ENCODE measurements at regions not wholly inside any gene's neighbourhood (a gene's known extent, or its start where the extent isn't known, plus 50 kb on each side); places are given as distances from the start of the nearest gene placed in this dataset.

- no peaks in the 10 kb centered on the region for H3K79me2 ChIP-seq (ENCODE audit: control insufficient read depth, insufficient read depth, low read length, unreplicated experiment)
- no peaks in the 10 kb centered on the region for H3K27me3 ChIP-seq (ENCODE audit: insufficient read depth, low read length)
- H2AFZ ChIP-seq (ENCODE audit: low read length, unreplicated experiment) = no peak overlapping the region
- H3K36me3 ChIP-seq (ENCODE audit: insufficient read depth, low read length) = no peaks in the 10 kb centered on the region
- H3K27ac ChIP-seq (ENCODE audit: low read depth, low read length) = no peak overlapping the region
- H3K4me1 ChIP-seq (ENCODE audit: control insufficient read depth, insufficient read depth, low read length, unreplicated experiment) = peaks cover 24% of the 10 kb centered on the region
- no peak overlapping the region for H3K4me3 ChIP-seq (ENCODE audit: low read depth, low read length)
These were observed 314.0 kb upstream of the JAG1 start for GRCh38 chr20:10987651-10988383.

GRCh38 chr20:10990625-10991382, 317.0 kb upstream of the JAG1 start:
- no peaks in the 10 kb centered on the region for H3K27me3 ChIP-seq (ENCODE audit: insufficient read depth, low read length)
- H3K27ac ChIP-seq (ENCODE audit: low read depth, low read length) = no peak overlapping the region
- no peak overlapping the region for H2AFZ ChIP-seq (ENCODE audit: low read length, unreplicated experiment)
- no peaks in the 10 kb centered on the region for H3K36me3 ChIP-seq (ENCODE audit: insufficient read depth, low read length)
- peaks cover 16% of the 10 kb centered on the region for H3K4me1 ChIP-seq (ENCODE audit: control insufficient read depth, insufficient read depth, low read length, unreplicated experiment)
- H3K4me3 ChIP-seq (ENCODE audit: low read depth, low read length) = no peak overlapping the region
- no peaks in the 10 kb centered on the region for H3K79me2 ChIP-seq (ENCODE audit: control insufficient read depth, insufficient read depth, low read length, unreplicated experiment)

- H3K27ac ChIP-seq (ENCODE audit: low read depth, low read length) = no peak overlapping the region
- H3K27me3 ChIP-seq (ENCODE audit: insufficient read depth, low read length) = no peaks in the 10 kb centered on the region
- H3K4me1 ChIP-seq (ENCODE audit: control insufficient read depth, insufficient read depth, low read length, unreplicated experiment) = peaks cover 12% of the 10 kb centered on the region
- H3K36me3 ChIP-seq (ENCODE audit: insufficient read depth, low read length) = no peaks in the 10 kb centered on the region
- H3K4me3 ChIP-seq (ENCODE audit: low read depth, low read length) = no peak overlapping the region
- H3K79me2 ChIP-seq (ENCODE audit: control insufficient read depth, insufficient read depth, low read length, unreplicated experiment) = no peaks in the 10 kb centered on the region
- peak overlapping the region; percentile 40 for H2AFZ ChIP-seq (ENCODE audit: low read length, unreplicated experiment)
These were observed 318.9 kb upstream of the JAG1 start for GRCh38 chr20:10992731-10993130.

GRCh38 chr20:10994991-10995700, 321.3 kb upstream of the JAG1 start:
- peaks cover 12% of the 10 kb centered on the region for H3K4me1 ChIP-seq (ENCODE audit: control insufficient read depth, insufficient read depth, low read length, unreplicated experiment)
- no peaks in the 10 kb centered on the region for H3K27me3 ChIP-seq (ENCODE audit: insufficient read depth, low read length)
- H3K4me3 ChIP-seq (ENCODE audit: low read depth, low read length) = no peak overlapping the region
- no peaks in the 10 kb centered on the region for H3K79me2 ChIP-seq (ENCODE audit: control insufficient read depth, insufficient read depth, low read length, unreplicated experiment)
- no peak overlapping the region for H3K27ac ChIP-seq (ENCODE audit: low read depth, low read length)
- H3K36me3 ChIP-seq (ENCODE audit: insufficient read depth, low read length) = no peaks in the 10 kb centered on the region
- H2AFZ ChIP-seq (ENCODE audit: low read length, unreplicated experiment) = no peak overlapping the region

GRCh38 chr20:10998476-10998875, 324.7 kb upstream of the JAG1 start:
- peaks cover 22% of the 10 kb centered on the region for H3K4me1 ChIP-seq (ENCODE audit: control insufficient read depth, insufficient read depth, low read length, unreplicated experiment)
- H3K27me3 ChIP-seq (ENCODE audit: insufficient read depth, low read length) = no peaks in the 10 kb centered on the region
- H3K4me3 ChIP-seq (ENCODE audit: low read depth, low read length) = no peak overlapping the region
- no peak overlapping the region for H2AFZ ChIP-seq (ENCODE audit: low read length, unreplicated experiment)
- H3K36me3 ChIP-seq (ENCODE audit: insufficient read depth, low read length) = no peaks in the 10 kb centered on the region
- no peak overlapping the region for H3K27ac ChIP-seq (ENCODE audit: low read depth, low read length)
- H3K79me2 ChIP-seq (ENCODE audit: control insufficient read depth, insufficient read depth, low read length, unreplicated experiment) = no peaks in the 10 kb centered on the region

- peaks cover 22% of the 10 kb centered on the region for H3K4me1 ChIP-seq (ENCODE audit: control insufficient read depth, insufficient read depth, low read length, unreplicated experiment)
- no peaks in the 10 kb centered on the region for H3K79me2 ChIP-seq (ENCODE audit: control insufficient read depth, insufficient read depth, low read length, unreplicated experiment)
These were observed 326.6 kb upstream of the JAG1 start for GRCh38 chr20:11000416-11000815.

GRCh38 chr20:11001302-11001701, 327.5 kb upstream of the JAG1 start:
- no peaks in the 10 kb centered on the region for H3K36me3 ChIP-seq (ENCODE audit: insufficient read depth, low read length)
- peak overlapping the region; percentile 81 for H3K27ac ChIP-seq (ENCODE audit: low read depth, low read length)

More at GRCh38 chr20:11000416-11000815, 326.6 kb upstream of the JAG1 start:
- no peaks in the 10 kb centered on the region for H3K36me3 ChIP-seq (ENCODE audit: insufficient read depth, low read length)
- H3K27ac ChIP-seq (ENCODE audit: low read depth, low read length) = peak overlapping the region; percentile 81
- no peaks in the 10 kb centered on the region for H3K27me3 ChIP-seq (ENCODE audit: insufficient read depth, low read length)
- no peak overlapping the region for H3K4me3 ChIP-seq (ENCODE audit: low read depth, low read length)
- no peak overlapping the region for H2AFZ ChIP-seq (ENCODE audit: low read length, unreplicated experiment)

GRCh38 chr20:11001764-11002540, 328.2 kb upstream of the JAG1 start:
- H3K4me3 ChIP-seq (ENCODE audit: low read depth, low read length) = no peak overlapping the region
- H3K79me2 ChIP-seq (ENCODE audit: control insufficient read depth, insufficient read depth, low read length, unreplicated experiment) = no peaks in the 10 kb centered on the region
- no peaks in the 10 kb centered on the region for H3K27me3 ChIP-seq (ENCODE audit: insufficient read depth, low read length)
- peaks cover 22% of the 10 kb centered on the region for H3K4me1 ChIP-seq (ENCODE audit: control insufficient read depth, insufficient read depth, low read length, unreplicated experiment)
- H2AFZ ChIP-seq (ENCODE audit: low read length, unreplicated experiment) = peak overlapping the region; percentile 51
- peak overlapping the region; percentile 81 for H3K27ac ChIP-seq (ENCODE audit: low read depth, low read length)
- no peaks in the 10 kb centered on the region for H3K36me3 ChIP-seq (ENCODE audit: insufficient read depth, low read length)

More at GRCh38 chr20:11001302-11001701, 327.5 kb upstream of the JAG1 start:
- H3K79me2 ChIP-seq (ENCODE audit: control insufficient read depth, insufficient read depth, low read length, unreplicated experiment) = no peaks in the 10 kb centered on the region
- no peak overlapping the region for H2AFZ ChIP-seq (ENCODE audit: low read length, unreplicated experiment)
- H3K4me3 ChIP-seq (ENCODE audit: low read depth, low read length) = no peak overlapping the region
- peaks cover 22% of the 10 kb centered on the region for H3K4me1 ChIP-seq (ENCODE audit: control insufficient read depth, insufficient read depth, low read length, unreplicated experiment)
- no peaks in the 10 kb centered on the region for H3K27me3 ChIP-seq (ENCODE audit: insufficient read depth, low read length)

- H3K27ac ChIP-seq (ENCODE audit: low read depth, low read length) = 0 out of 2 replicates have a peak overlapping the region, but pooled peaks have one; percentile 81
- peaks cover 22% of the 10 kb centered on the region for H3K4me1 ChIP-seq (ENCODE audit: control insufficient read depth, insufficient read depth, low read length, unreplicated experiment)
- no peaks in the 10 kb centered on the region for H3K36me3 ChIP-seq (ENCODE audit: insufficient read depth, low read length)
- H3K4me3 ChIP-seq (ENCODE audit: low read depth, low read length) = no peak overlapping the region
- H3K27me3 ChIP-seq (ENCODE audit: insufficient read depth, low read length) = no peaks in the 10 kb centered on the region
- no peaks in the 10 kb centered on the region for H3K79me2 ChIP-seq (ENCODE audit: control insufficient read depth, insufficient read depth, low read length, unreplicated experiment)
- no peak overlapping the region for H2AFZ ChIP-seq (ENCODE audit: low read length, unreplicated experiment)
These were observed 329.5 kb upstream of the JAG1 start for GRCh38 chr20:11003341-11003740.

GRCh38 chr20:11008444-11009033, 334.7 kb upstream of the JAG1 start:
- H3K4me3 ChIP-seq (ENCODE audit: low read depth, low read length) = no peak overlapping the region
- H3K27ac ChIP-seq (ENCODE audit: low read depth, low read length) = no peak overlapping the region
- no peaks in the 10 kb centered on the region for H3K27me3 ChIP-seq (ENCODE audit: insufficient read depth, low read length)
- no peaks in the 10 kb centered on the region for H3K79me2 ChIP-seq (ENCODE audit: control insufficient read depth, insufficient read depth, low read length, unreplicated experiment)
- peaks cover 6% of the 10 kb centered on the region for H3K4me1 ChIP-seq (ENCODE audit: control insufficient read depth, insufficient read depth, low read length, unreplicated experiment)
- no peaks in the 10 kb centered on the region for H3K36me3 ChIP-seq (ENCODE audit: insufficient read depth, low read length)
- H2AFZ ChIP-seq (ENCODE audit: low read length, unreplicated experiment) = no peak overlapping the region
